WTC11 (cell line): ENCODE measurements at regions not wholly inside any gene's neighbourhood (a gene's known extent, or its start where the extent isn't known, plus 50 kb on each side); places are given as distances from the start of the nearest gene placed in this dataset.

Source experiments
- ATAC-seq: fragments of 200-7000 bp; cut with Tn5 transposase; 2 replicates; pipeline ENCODE4 v1.10.0; 2021; ENCODE audit warnings: mild to moderate bottlenecking, moderate library complexity
- CTCF ChIA-PET: fragments of 300-600 bp; sonication (Branson Sonifier 250); formaldehyde crosslinking; loops from one replicate; lab custom pipeline; 2021; ENCODE audit warnings: antibody characterized with exemption; lab: Charles Lee
- POLR2A ChIA-PET: fragments of 350-600 bp; sonication (Branson Sonifier 250); formaldehyde crosslinking; loops from one replicate; lab custom pipeline; 2021; ENCODE audit warnings: antibody characterized with exemption; lab: Charles Lee
- DNase-seq: peaks from one replicate; pipeline ENCODE4 v3.0.0; 2021; ENCODE audit warnings: low spot score
- H3K27ac Mint-ChIP-seq: 2 replicates; pipeline ENCODE4 v1.8.0; 2021; ENCODE audit warnings: mixed read lengths
- H3K27me3 Mint-ChIP-seq: 2 replicates; pipeline ENCODE4 v1.8.0; 2021; ENCODE audit warnings: low read depth, mild to moderate bottlenecking, moderate library complexity, mixed read lengths
- H3K36me3 Mint-ChIP-seq: 2 replicates; pipeline ENCODE4 v1.8.0; 2021; ENCODE audit warnings: mixed read lengths
- H3K4me1 Mint-ChIP-seq: 2 replicates; pipeline ENCODE4 v1.8.0; 2022; ENCODE audit warnings: mixed read lengths
- H3K4me3 Mint-ChIP-seq: 2 replicates; pipeline ENCODE4 v1.8.0; 2021; ENCODE audit warnings: mild to moderate bottlenecking, moderate library complexity, mixed read lengths
- H3K9me3 Mint-ChIP-seq: 2 replicates; pipeline ENCODE4 v1.8.0; 2021; ENCODE audit warnings: mixed read lengths
- ATF1 ChIP-seq: sonication (generic); formaldehyde crosslinking; IDR thresholded peaks from 2 replicates; pipeline ENCODE4 v1.8.1; 2023; ENCODE audit warnings: mild to moderate bottlenecking, moderate library complexity, missing genetic modification reagents
- CREM ChIP-seq: sonication (generic); formaldehyde crosslinking; IDR thresholded peaks from 2 replicates; pipeline ENCODE4 v1.8.1; 2022; ENCODE audit warnings: mild to moderate bottlenecking, missing genetic modification reagents, moderate library complexity
- CTCF ChIP-seq: fragments of 200-600 bp; IDR thresholded peaks from 2 replicates; pipeline ENCODE4 v1.8.0; 2022; ENCODE audit warnings: antibody characterized with exemption
- ELF4 ChIP-seq: sonication (generic); formaldehyde crosslinking; IDR thresholded peaks from 2 replicates; pipeline ENCODE4 v1.8.1; 2022; ENCODE audit warnings: low read depth, mild to moderate bottlenecking, moderate library complexity, missing genetic modification reagents
- ERG ChIP-seq: fragments of 250-450 bp; sonication (Bioruptor Pico); IDR thresholded peaks from 2 replicates; pipeline ENCODE4 v1.8.0; 2021; ENCODE audit warnings: mild to moderate bottlenecking
- FOXP1 ChIP-seq: sonication (generic); formaldehyde crosslinking; IDR thresholded peaks from 2 replicates; pipeline ENCODE4 v1.8.0; 2022; ENCODE audit warnings: missing genetic modification reagents, mild to moderate bottlenecking, moderate library complexity, borderline replicate concordance
- HMGXB4 ChIP-seq: sonication (generic); formaldehyde crosslinking; IDR thresholded peaks from 2 replicates; pipeline ENCODE4 v1.8.1; 2023; ENCODE audit warnings: mild to moderate bottlenecking, moderate library complexity, missing genetic modification reagents
- IRF2 ChIP-seq: sonication (generic); formaldehyde crosslinking; IDR thresholded peaks from 2 replicates; pipeline ENCODE4 v1.8.0; 2022; ENCODE audit warnings: low read depth, missing genetic modification reagents, borderline replicate concordance
- MAX ChIP-seq: sonication (generic); formaldehyde crosslinking; IDR thresholded peaks from 2 replicates; pipeline ENCODE4 v1.8.0; 2022; ENCODE audit warnings: mild to moderate bottlenecking, missing genetic modification reagents
- NR1H2 ChIP-seq: sonication (generic); formaldehyde crosslinking; IDR thresholded peaks from 2 replicates; pipeline ENCODE4 v1.9.0; 2021; ENCODE audit warnings: mild to moderate bottlenecking, moderate library complexity, missing genetic modification reagents
- OVOL2 ChIP-seq: fragments of 250-450 bp; sonication (Bioruptor Pico); IDR thresholded peaks from 2 replicates; pipeline ENCODE4 v1.9.0; 2021; ENCODE audit warnings: mild to moderate bottlenecking, borderline replicate concordance
- PREB ChIP-seq: sonication (generic); formaldehyde crosslinking; IDR thresholded peaks from 2 replicates; pipeline ENCODE4 v1.8.1; 2022; ENCODE audit warnings: mild to moderate bottlenecking, missing genetic modification reagents, moderate library complexity, borderline replicate concordance
- SP1 ChIP-seq: sonication (generic); formaldehyde crosslinking; conservative IDR thresholded peaks from 2 replicates; pipeline ENCODE4 v1.8.1; 2022; ENCODE audit warnings: missing genetic modification reagents
- STAT6 ChIP-seq: sonication (generic); formaldehyde crosslinking; conservative IDR thresholded peaks from 2 replicates; pipeline ENCODE4 v1.8.1; 2023; ENCODE audit warnings: mild to moderate bottlenecking, low read depth, missing genetic modification reagents, moderate library complexity
- TCF7 ChIP-seq: sonication (generic); formaldehyde crosslinking; IDR thresholded peaks from 2 replicates; pipeline ENCODE4 v1.8.0; 2022; ENCODE audit warnings: mild to moderate bottlenecking, low read depth, missing genetic modification reagents, moderate library complexity
- TEAD4 ChIP-seq: sonication (generic); formaldehyde crosslinking; IDR thresholded peaks from 2 replicates; pipeline ENCODE4 v1.8.0; 2022; ENCODE audit warnings: mild to moderate bottlenecking, missing genetic modification reagents
- USF1 ChIP-seq: sonication (generic); formaldehyde crosslinking; IDR thresholded peaks from 2 replicates; pipeline ENCODE4 v1.8.0; 2022; ENCODE audit warnings: mild to moderate bottlenecking, missing genetic modification reagents
- ZBTB43 ChIP-seq: sonication (generic); formaldehyde crosslinking; IDR thresholded peaks from 2 replicates; pipeline ENCODE4 v1.8.1; 2023; ENCODE audit warnings: mild to moderate bottlenecking, missing genetic modification reagents
- ZNF121 ChIP-seq: sonication (generic); formaldehyde crosslinking; IDR thresholded peaks from 2 replicates; pipeline ENCODE4 v1.8.0; 2023; ENCODE audit warnings: missing genetic modification reagents
- ZNF671 ChIP-seq: fragments of 250-450 bp; sonication (Bioruptor Pico); IDR thresholded peaks from 2 replicates; pipeline ENCODE4 v1.8.0; 2021; ENCODE audit warnings: mild to moderate bottlenecking

GRCh38 chr1:63027176-63027575, 243.2 kb downstream of the ATG4C start:
- no peak for ATAC-seq
- Mint-ChIP-seq H3K27ac (no peak overlapping the region), H3K4me1 (peaks cover 11% of the 10 kb centered on the region; the same call in 1 of the 2 replicates), H3K27me3 (no peaks in the 10 kb centered on the region; the same call in 1 of the 2 replicates), H3K4me3 (no peak overlapping the region), H3K9me3 (peaks cover 20% of the 10 kb centered on the region), H3K36me3 (no peaks in the 10 kb centered on the region)
- no peak for DNase-seq
- TF ChIP-seq STAT6 (CRISPR knock-in tag) = no peak
- no peak for TF ChIP-seq TCF7 (CRISPR knock-in tag)
- no peak for TF ChIP-seq CREM (CRISPR knock-in tag)
- TF ChIP-seq ATF1 = no peak
- TF ChIP-seq PREB (CRISPR knock-in tag) = no peak
- no peak for TF ChIP-seq ZNF121 (CRISPR knock-in tag)
- TF ChIP-seq TEAD4 (CRISPR knock-in tag) = no peak
- TF ChIP-seq ERG (CRISPR knock-in tag) = no peak
- no peak for TF ChIP-seq NR1H2 (CRISPR knock-in tag)
- no peak for TF ChIP-seq USF1 (CRISPR knock-in tag)
- no peak for TF ChIP-seq CTCF
- no peak for TF ChIP-seq SP1 (CRISPR knock-in tag)
- no peak for TF ChIP-seq MAX (CRISPR knock-in tag)
- POLR2A ChIA-PET = no interaction called here
- CTCF ChIA-PET = interaction anchor here (1.7 kb wide), 1 partner anchor 122 kb away, joined by 5 read pairs; no protein-coding TSS in a partner anchor

- Mint-ChIP-seq H3K36me3 (no peaks in the 10 kb centered on the region), H3K9me3 (peaks cover 20% of the 10 kb centered on the region), H3K27me3 (no peaks in the 10 kb centered on the region; the same call in 1 of the 2 replicates), H3K4me3 (no peak overlapping the region), H3K27ac (no peak overlapping the region), H3K4me1 (peaks cover 12% of the 10 kb centered on the region; the same call in 1 of the 2 replicates)
- CTCF ChIA-PET = no interaction called here
- ATAC-seq = no peak
- no peak for DNase-seq
- POLR2A ChIA-PET = no interaction called here
- no peak for TF ChIP-seq FOXP1 (CRISPR knock-in tag)
- TF ChIP-seq NR1H2 (CRISPR knock-in tag) = no peak
- TF ChIP-seq STAT6 (CRISPR knock-in tag) = no peak
- TF ChIP-seq OVOL2 (CRISPR knock-in tag) = no peak
- TF ChIP-seq ELF4 = no peak
- no peak for TF ChIP-seq ZNF671 (CRISPR knock-in tag)
- TF ChIP-seq ZBTB43 (CRISPR knock-in tag) = no peak
- TF ChIP-seq TCF7 (CRISPR knock-in tag) = no peak
- no peak for TF ChIP-seq HMGXB4
- TF ChIP-seq IRF2 (CRISPR knock-in tag) = no peak
Measured at GRCh38 chr1:63032171-63032570, 248.2 kb downstream of the ATG4C start.
